AG20443 (cell line): ENCODE measurements at regions not wholly inside any gene's neighbourhood (a gene's known extent, or its start where the extent isn't known, plus 50 kb on each side); places are given as distances from the start of the nearest gene placed in this dataset.

ENCODE experiments used
- DNase-seq: peaks from one replicate; pipeline ENCODE4 v3.0.0; 2012; ENCODE audit warnings: low spot score, mixed read lengths

DNA sequence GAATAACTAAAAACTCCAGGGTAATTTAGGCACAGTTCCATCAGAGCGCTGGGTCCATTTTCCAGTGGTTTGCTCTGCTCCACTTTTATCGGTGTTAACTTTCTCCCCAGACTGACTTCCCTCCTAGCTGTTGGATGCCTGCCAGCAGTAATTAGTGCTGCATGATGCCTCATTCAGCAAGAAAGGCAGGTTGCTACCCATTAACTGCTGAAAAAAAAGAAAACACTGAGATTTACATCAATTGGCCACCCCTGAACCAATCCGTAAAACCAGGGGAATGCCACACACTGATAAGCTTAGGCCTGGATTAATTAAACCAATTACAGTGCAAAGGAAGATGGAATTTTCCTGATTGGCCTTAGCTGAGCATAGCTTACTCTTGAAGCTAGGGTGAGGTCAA lies 182.4 kb upstream of the CXXC4 start:
- no peak for DNase-seq

DNA sequence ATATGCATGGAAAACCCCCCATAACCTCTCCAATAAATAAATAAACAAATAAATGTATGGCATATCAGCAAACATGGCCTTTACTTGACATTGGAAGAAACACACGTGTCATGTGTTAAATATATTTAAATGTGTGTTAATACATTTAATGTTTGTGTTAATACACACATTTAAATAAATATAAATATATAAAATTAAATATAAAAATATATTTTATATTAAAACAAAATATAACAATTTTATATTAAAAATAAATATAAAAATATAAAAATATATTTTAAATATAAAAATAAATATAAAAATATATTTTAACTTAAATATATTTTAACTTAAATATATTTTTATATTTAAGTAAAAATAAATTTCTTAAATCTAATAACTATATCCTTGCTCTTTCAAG lies 187.6 kb upstream of the CXXC4 start:
- no peak for DNase-seq

DNA sequence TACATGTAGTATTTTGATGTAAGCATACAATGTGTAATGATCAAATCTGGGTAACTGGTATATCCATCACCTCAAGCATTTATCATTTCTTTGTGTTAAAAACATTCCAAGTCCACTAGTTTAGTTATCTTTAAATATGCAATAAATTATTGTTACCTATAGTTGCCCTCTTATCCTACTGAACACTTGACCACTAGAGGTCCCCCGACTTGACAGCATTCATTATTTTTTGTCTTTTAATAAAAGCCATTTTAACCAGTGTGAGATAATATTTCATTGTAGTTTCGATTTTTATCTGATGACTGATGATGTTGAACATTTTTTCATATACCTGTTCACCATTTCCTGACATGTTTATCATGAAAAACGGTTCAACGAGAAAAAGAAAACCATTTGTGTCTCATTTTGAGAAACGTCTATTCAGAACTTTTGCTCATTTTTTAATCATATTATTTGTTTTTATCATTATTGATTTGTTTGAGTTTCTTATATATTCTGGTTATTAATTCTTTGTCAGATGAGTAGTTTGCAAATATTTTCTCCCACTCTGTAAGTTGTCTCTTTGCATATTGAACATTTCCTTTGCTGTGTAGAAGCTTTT lies 199.0 kb upstream of the CXXC4 start:
- no peak for DNase-seq

DNA sequence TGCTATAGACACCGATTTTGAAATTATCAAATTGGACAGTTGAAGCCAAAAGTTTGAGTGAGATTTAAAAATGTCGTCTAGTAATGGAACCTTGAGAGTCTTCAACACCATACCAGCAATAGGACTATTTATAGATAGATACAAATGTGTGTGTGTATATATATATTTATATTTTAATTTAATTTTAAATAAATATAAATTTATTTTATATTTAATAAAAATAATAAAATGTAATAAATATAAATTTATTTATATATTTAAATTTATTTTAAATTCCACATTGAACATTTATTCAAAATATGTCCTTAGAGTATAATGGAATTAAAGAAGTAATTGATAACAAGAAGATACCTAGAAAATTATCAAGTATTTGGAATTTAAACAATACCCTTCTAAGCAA lies 221.9 kb upstream of the CXXC4 start:
- DNase-seq = no peak

DNA sequence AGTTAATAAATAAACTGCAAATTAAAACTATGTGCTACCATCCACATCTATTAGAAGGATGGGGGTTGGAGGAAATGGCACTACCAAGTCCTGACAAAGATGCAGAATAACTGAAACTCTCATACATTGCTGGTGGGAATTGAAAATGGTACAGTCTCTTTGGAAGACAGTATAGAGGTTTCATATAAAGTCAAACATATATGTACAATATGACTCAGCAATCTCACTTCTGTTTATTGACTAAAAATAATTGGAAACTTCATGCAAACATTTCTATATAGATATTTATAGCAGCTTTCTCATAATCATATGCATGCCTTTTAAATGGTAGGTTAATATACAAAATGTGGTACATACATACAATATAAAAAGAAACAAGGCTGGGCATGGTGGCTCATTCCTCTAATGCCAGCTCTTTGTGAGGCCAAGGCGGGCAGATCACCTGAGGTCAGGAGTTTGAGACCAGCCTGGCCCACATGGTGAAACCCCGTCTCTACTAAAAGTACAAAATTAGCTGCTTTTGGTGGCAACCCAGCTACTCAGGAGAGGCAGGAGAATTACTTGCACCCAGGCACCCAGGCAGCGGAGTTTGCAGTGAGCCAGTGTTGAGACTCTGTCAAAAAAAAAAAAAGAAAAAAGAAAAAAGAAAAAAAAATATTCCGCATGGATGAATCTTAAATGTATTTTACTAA lies 225.0 kb upstream of the CXXC4 start:
- DNase-seq = no peak

DNA sequence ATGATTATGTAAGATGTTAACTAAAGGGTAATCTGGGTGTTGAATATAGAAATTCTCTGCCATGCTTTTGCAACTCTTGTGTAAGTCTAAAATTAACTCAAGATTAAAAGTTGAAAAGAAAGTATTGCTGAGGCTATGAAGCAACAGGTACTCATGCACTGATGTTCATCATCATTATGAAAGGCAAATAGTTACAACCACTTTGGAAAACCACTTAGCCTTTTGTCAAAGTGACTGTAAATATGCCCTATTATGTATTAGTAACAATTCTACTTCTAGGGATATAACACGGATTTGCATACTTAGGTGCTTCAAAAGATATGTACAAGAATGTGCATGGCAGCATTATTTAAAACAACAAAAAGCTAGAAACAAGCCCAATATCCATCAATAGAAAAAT lies 227.8 kb upstream of the CXXC4 start:
- no peak for DNase-seq

DNA sequence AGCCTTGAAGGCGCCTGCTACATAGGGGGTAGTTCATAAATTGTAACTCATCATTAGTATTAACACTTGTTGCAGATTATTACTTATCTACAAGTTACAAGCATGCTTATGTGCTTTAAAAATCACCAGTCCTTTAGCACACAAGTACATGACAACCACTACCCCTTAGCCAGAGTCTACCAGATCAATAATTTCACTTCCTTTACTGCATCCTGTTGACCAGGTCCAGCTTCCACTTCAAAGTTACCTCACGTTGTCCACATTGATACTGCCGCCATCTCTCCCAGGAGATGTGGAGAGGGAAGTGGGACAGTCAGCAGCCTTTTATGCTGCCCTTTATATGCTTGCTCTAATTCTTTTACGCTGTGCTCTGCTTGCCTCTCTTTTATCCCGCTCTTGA lies 231.3 kb upstream of the CXXC4 start:
- no peak for DNase-seq

DNA sequence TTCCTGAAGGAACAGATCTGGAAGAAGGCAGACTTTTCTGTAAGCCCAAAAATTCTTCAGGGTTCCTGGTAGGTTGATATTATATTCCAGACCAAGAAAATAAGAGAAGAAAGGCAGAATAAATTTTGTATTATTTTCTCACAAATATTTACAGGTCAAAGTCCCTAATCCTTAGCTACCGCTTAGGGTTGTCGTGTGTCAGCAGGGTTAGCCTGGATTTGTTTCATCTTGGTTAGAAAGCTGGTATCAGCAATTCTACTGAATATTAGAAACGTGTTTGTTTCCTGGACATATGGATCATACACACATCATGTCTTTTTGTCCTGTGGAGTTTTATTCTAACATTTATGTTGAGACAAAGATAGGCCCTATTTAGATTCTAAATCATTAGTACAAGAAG lies 232.9 kb upstream of the CXXC4 start:
- no peak for DNase-seq

DNA sequence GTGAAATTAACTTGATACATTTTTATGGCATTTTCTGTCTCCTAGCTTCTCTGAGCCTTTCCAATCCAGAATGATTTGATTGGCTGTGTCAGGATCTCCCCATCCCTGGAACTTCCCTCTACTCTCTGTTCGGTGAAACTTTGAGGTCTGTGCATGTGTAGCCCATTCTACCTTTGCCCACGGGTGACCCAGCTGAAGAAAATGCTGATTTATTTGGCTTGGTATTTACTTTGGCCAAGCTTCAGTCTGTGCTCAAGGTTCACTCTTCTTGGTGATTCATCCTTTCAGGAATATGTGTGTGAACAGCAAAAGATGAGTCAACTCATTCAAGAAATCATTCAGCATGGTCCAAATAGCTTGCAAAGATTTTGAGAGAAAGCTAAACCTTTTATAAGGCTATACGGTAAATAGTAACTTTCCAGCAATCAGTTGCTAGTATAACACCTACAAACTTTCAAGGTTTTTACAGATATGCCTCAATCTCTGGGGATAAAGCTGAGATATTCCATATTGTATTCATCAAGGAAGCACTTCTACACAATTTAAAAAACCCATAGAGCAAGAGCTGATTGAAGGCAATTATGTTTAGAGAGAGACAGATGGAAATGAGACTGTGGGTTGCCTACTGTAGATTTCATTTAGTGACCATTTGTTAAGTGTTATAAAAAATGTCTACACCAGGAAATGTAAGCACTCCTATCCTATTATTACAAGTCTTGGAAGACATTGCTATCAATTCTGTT lies 233.9 kb upstream of the CXXC4 start:
- peak; percentile 4 for DNase-seq

DNA sequence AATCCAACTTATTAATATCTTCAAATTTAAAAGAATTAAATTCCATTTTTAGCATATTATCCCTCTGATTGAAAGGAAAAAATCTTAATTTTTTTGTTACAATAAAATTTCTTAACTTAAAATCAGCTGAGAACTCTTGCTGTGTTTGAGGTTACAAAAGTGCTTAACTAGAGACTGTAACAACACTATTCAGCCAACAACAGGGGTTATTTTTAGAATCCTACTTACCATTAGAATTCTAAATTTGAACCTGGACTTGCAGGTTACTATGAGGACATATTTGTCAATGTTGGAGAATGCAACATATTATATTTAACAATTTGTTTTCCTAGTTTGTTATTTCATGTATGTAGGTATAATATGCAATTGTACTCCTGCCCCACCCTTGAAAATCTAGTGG lies 238.1 kb upstream of the CXXC4 start:
- no peak for DNase-seq

DNA sequence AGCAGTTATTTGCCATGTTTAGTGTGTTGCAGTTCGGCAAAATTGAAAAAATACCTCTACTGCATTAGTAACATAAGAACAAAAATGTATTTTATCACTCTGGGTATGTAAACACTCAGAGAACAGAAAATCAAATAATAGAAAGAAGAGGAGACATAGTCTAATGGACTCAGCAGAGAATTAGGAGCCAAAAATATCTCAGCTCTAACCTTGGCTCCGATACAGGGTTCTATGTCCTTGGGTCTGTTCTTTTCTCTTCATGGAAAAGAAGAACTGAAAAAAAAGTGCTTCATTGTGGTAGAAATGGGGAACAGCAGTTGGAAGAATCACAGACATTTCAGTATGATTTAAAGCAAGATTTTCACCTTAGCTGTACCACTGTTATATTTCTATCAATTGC lies 240.5 kb upstream of the CXXC4 start:
- no peak for DNase-seq

DNA sequence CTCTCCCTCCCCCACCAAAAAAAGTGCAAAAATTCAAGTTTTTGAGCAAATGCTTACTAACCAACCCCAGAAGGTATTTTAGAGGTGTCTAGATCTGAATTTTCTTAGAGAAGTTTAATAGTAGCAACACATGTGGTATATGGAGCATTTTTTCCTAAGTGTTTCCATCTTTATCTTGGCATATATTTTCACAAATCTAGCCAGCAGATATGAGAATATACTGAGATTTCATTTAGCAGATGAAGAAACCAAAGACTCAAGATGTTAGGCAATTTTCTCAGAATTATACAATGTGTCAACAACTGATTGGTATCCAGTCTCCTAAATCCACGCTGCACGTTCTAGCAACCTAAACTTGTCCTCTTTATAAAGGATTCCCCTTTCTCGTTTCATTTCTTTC lies 245.5 kb upstream of the CXXC4 start:
- DNase-seq = no peak

DNA sequence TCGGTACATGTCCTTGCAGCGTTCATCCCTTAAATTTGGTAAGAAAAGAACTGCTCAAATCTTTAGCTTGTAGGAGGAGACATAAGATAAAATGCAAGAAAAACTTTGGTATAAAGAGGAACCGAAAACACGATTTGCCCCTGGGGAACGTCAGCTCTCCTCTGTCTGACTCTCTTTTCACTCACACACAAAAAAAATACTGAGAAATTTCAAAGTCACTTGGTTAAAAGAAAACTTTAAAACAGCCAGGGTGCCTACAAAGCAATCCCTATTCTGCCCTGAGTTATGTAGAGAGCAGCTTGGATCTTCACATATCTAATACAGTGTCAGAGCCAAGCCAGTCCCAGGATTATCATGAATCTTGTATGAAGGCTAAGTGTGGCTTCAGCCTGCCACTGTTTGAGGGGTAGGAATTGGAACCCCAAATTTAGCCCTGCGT lies 248.5 kb upstream of the CXXC4 start:
- DNase-seq = no peak

DNA sequence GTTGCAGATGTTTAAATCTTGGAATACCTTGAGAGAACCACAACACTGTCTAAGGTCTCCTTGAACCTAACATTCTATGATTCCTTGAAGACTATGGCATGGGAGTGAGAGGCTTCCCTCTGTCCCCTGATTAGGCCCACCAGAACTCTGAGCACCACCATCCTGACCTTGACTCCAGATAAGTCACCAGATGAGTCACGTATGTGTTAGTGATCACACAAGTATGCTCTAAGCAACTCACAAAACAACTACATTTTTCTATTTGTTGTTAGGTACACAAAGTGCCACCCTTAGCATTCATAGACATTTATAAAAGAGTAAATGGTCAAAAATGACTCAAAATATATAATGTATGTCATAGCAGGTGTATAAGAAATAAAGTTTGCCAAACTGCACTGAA lies 252.9 kb upstream of the CXXC4 start:
- no peak for DNase-seq

DNA sequence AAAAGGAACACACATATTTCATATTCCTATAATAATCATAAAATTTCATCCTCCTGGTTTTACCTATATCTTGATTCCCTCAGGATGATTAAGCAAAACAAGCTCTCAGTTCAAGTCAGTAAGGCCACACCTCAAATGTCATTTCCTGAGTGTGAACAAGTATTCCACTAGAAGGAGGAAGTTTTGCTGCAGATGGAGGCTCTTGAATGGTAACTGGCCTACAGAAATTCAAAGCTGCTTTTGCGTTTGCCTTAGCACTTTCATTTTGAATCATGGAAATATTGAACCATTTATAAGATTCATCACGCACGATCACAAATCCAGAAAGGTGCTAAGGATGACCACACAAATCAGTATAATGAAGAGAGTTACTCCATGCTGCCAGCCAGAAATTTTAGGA lies 254.4 kb upstream of the CXXC4 start:
- DNase-seq = no peak

DNA sequence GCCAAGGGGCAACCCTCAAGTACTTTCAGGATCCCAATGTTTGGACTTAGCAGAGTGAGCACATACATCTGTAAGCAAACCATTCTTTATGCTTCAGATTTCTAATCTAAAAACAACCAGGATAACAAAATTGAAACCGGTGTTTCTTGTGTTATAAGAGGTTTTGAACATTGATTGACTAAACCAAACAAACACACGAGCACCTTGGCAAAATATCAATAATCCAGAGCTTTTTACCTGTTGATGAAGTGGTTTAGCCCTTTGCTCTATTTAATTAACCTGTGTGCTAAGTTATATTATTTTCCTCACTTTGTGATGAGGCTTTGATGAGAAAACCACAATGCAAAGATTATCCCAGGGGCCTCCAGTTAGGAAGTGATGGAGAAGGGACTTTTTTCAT lies 255.3 kb upstream of the CXXC4 start:
- no peak for DNase-seq

DNA sequence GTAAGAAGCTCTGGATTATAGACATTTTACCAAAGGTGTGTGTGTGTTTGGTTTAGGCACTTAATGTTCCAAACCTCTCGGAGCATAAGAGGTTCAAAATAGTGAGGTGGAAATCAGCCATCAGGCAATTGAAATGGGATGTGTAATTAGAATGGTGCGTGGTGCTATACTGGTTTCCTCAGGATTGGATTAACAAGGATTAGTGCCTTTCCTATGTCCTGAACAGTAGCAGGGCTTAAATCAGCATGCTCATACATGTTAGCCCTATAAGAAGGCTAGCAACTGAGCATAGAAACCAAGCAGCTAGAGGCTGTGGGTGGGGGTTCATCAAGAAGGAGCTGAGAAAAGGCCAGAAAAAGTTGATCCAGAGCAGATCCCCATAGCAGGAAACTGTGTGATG lies 256.8 kb upstream of the CXXC4 start:
- DNase-seq = no peak

DNA sequence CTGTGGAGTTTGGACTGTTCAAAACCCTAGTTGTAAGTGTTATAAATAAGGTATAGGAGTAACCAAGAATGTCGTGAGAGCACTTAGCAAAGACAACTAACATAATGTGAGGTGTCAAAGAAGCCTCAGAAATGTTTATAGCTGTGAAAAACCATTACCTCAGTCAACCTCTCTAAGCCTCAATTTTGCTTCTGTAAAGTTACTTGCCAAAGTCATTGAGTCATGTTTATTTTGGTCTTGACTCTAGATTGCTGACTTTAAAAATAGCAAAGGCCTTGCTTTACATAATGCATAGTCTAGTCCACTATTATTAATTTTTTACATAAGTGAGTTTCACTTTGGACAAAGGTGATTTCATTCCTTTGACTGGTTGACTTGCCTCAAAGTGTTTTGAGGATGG lies 257.6 kb upstream of the CXXC4 start:
- DNase-seq = no peak

DNA sequence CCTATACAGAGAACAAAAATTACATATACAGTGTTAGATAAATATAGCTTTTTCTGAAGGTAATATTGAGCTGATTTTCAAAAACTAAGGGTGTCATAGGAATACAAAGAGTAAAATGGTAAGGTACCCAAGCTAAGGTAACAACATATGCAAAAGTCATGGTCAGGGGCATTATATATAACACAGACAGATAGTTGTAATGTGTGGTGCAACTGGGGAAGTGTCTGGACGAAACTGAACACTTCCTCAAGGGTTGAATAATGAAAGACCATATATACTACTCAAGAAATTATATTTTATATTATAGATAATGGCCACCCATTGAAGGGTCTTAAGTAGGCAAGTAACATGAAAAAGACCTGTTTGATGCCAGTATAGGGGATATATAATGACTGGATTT lies 262.1 kb upstream of the CXXC4 start:
- DNase-seq = no peak

DNA sequence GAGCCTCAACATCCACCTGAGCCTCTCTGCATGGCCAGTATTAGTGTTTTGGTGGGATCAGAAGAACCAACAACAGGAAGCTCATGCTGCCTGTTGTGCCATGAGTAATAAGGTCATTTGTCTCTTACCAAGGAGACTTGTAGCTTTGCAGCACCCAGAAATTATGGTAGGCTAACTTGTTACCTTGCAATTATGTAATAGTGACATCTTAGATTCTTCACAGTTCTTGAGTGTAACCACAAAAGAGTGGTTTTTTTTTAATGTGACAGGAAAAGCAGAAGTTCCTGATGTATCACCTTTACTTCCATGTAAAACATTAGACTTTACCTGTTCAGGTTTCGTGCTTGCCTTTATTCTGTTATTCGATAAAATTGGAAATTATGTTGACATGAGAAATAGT lies 263.9 kb upstream of the CXXC4 start:
- DNase-seq = no peak

DNA sequence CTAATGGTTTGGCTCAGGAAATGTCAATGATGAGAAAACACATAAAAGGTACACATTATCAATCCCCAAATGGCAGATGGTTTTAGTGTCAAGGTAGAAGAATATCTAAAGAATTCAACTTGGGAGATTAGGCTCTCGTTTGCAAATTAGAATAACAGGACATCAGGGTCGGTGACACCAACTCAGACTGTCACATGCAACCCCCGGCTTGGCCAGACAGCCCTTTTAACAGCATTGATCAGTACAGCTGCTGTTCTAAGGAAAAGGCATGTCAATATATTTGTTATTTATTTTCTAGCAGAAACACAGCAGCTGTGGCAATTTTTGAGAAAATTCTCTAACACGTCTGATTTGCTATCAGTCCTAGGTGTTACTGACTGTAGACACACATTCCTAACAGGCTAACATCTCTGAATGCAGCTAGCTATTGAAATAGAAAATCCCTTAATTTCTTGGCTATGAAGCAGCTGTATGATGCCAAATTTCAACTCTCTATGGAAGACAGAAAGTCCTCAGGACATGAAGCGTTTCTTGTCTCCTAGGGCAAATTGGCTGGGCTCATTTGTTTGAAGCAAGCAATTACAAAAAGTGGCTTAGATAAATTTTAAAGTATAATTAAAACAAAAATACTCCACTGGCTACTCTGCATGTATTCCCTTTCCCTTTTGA lies 269.0 kb upstream of the CXXC4 start:
- no peak for DNase-seq

DNA sequence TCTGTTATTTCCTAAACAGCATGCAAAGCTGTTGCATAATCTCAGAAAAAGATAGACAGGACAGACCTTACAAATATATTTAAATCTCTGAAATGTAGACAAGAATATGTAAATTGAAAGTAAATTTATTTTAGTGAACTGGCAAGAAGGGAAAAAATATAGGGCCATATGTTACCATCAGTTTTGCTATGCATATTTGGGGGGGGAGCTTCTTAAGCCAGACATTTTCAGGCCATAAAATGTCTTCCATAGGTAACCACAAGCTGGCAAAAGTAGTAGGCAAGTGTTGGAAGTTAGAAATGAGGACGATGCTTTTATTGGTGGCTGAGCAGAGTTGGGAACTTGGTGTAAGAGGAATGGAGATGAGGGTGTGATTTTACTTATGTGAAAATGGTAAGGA lies 272.0 kb upstream of the CXXC4 start:
- no peak for DNase-seq

DNA sequence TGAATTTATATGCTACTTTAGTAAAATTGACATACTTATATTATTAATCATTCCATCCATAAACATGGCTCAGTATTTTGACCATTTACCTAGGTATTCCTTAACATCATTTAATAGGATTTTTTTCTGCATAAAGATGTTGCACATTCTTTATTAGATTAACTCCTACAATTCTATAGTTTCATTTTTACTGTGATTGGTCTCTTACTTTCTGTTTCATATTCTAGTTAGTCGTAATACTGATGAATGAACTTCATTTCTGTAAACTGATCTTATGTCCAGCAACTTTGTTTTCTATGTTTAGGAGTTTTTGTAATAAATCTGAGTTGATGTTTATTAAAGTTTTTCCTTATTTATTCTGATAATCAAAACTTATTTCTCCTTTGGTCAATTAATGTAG lies 278.2 kb upstream of the CXXC4 start:
- no peak for DNase-seq
